ENCODE measurements at regions not wholly inside any gene's neighbourhood (a gene's known extent, or its start where the extent isn't known, plus 50 kb on each side); places are given as distances from the start of the nearest gene placed in this dataset.

DNA sequence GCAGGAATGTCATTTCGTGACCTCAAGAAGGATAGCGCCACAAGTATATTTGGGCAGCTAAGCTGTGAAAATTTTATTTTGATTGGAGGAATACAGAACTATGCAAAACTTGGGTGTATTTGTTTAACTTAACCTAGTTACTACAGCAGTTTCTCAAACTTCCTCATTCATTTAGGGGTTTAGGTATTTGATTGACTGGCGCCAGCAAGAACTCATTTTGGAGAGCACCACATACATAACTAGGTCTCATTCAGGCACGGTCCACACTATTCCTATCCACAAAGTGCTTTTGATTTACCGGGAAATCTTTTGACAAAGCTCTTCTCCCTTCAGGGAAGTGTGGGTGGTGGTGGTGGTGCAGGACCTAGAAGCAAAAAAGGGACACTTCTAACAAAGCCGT lies 155.1 kb upstream of the NRIP1 start:
- TF ChIP-seq ZFX (IDR thresholded peaks at IDR 0.05; ENCODE audit: borderline replicate concordance) = no peak
- TF ChIP-seq, protein P1, sequence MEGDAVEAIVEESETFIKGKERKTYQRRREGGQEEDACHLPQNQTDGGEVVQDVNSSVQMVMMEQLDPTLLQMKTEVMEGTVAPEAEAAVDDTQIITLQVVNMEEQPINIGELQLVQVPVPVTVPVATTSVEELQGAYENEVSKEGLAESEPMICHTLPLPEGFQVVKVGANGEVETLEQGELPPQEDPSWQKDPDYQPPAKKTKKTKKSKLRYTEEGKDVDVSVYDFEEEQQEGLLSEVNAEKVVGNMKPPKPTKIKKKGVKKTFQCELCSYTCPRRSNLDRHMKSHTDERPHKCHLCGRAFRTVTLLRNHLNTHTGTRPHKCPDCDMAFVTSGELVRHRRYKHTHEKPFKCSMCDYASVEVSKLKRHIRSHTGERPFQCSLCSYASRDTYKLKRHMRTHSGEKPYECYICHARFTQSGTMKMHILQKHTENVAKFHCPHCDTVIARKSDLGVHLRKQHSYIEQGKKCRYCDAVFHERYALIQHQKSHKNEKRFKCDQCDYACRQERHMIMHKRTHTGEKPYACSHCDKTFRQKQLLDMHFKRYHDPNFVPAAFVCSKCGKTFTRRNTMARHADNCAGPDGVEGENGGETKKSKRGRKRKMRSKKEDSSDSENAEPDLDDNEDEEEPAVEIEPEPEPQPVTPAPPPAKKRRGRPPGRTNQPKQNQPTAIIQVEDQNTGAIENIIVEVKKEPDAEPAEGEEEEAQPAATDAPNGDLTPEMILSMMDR (IDR thresholded peaks at IDR 0.05) = no peak
